ENCODE measurements at regions not wholly inside any gene's neighbourhood (a gene's known extent, or its start where the extent isn't known, plus 50 kb on each side); places are given as distances from the start of the nearest gene placed in this dataset.

DNA sequence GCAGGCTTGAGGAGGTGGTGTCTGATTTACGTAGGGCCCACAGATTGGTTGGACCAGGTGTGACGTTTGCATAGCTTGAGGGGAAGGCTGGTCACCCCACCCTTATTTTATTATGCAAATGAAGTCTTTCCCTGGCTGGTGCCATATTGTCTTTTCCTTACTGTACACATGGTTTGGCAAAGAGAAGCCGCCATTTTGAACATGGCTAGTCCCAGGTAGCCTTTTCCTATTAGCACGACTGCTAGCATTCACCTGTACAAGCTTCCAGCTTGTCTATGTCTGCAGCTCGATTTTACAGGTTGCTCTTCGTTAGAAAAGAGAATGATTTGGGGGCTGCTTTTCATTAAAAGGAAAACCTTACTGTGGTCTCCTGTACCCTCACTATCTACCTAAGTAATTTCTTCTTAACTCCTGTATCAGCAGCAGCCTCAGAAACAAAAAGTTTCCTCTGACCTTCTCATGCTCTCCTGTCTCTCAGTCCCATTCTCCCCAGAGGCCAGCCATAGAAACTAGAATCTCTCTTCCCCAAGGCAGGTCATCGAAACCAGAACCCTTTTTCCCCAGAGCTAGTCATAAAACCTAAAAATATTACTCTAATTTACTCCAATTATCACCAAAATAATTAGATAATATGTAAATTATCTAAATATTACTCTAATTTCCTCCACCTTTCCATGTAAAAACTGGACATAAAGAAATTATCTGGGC is 151.8 kb downstream of the B3GNT2 start:
- WGBS, result 96% methylated on average over 7 of the region's 7 CpGs
- DNase-seq (ENCODE audit: low spot score), result no peak
- Histone ChIP-seq H3K9ac (ENCODE audit: low read depth in 1 of 2, low read length in 2 of 2) (no peak overlapping the region), H3K4me1 (ENCODE audit: control insufficient read depth in 4 of 4, insufficient read depth in 4 of 4, low read length in 3 of 4) (peaks cover 0 to 7% (median 5%) of the 10 kb centered on the region in 4 donors), H3K4me3 (ENCODE audit: low read depth in 1 of 3, low read length in 3 of 3) (no peak overlapping the region), H3K27me3 (ENCODE audit: control insufficient read depth in 4 of 4, insufficient read depth in 4 of 4, low read length in 3 of 4) (no peaks in the 10 kb centered on the region), H3K27ac (ENCODE audit: low read depth in 1 of 2, low read length in 2 of 2) (no peak overlapping the region), H3K9me3 (ENCODE audit: control insufficient read depth in 4 of 4, low read length in 3 of 4) (no peaks in the 10 kb centered on the region), H3K36me3 (ENCODE audit: control insufficient read depth in 4 of 4, insufficient read depth in 3 of 4, low read depth in 1 of 4, low read length in 3 of 4) (no peaks in the 10 kb centered on the region)
- TF ChIP-seq HNF4G (IDR thresholded peaks at IDR 0.05) (no peak), REST (IDR thresholded peaks at IDR 0.05) (no peak), RAD21 (IDR thresholded peaks at IDR 0.05) (no peak), EGR1 (IDR thresholded peaks at IDR 0.05; ENCODE audit: low read depth in 2 of 2) (no peak)
- TF ChIP-seq, protein P1, sequence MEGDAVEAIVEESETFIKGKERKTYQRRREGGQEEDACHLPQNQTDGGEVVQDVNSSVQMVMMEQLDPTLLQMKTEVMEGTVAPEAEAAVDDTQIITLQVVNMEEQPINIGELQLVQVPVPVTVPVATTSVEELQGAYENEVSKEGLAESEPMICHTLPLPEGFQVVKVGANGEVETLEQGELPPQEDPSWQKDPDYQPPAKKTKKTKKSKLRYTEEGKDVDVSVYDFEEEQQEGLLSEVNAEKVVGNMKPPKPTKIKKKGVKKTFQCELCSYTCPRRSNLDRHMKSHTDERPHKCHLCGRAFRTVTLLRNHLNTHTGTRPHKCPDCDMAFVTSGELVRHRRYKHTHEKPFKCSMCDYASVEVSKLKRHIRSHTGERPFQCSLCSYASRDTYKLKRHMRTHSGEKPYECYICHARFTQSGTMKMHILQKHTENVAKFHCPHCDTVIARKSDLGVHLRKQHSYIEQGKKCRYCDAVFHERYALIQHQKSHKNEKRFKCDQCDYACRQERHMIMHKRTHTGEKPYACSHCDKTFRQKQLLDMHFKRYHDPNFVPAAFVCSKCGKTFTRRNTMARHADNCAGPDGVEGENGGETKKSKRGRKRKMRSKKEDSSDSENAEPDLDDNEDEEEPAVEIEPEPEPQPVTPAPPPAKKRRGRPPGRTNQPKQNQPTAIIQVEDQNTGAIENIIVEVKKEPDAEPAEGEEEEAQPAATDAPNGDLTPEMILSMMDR (IDR thresholded peaks at IDR 0.05; ENCODE audit: low read depth, low read length, missing input control), result no peak

DNA sequence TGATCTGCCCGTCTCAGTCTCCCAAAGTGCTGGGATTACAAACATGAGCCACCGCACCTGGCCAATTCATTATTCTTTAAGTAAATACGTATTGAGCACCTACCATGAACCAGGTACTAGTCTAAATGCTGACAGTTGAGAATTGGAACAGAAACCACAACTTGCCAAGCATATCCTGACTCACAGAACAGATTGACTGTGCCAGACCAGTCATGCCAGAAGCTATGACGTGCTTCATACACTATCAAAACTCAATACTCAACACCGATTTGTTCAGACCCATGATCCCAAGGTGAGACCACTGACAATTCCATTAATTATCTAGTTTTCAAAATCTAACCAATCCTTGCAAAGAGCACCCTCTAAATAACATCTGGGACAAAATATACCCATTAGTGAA is 148.6 kb downstream of the B3GNT2 start:
- H3K27me3 ChIP-seq (ENCODE audit: control insufficient read depth in 4 of 4, insufficient read depth in 4 of 4, low read length in 3 of 4), result no peaks in the 10 kb centered on the region
- H3K9me3 ChIP-seq (ENCODE audit: control insufficient read depth in 4 of 4, low read length in 3 of 4), result no peaks in the 10 kb centered on the region
- peaks cover 0 to 8% (median 5%) of the 10 kb centered on the region in 4 donors for H3K4me1 ChIP-seq (ENCODE audit: control insufficient read depth in 4 of 4, insufficient read depth in 4 of 4, low read length in 3 of 4)
- H3K27ac ChIP-seq (ENCODE audit: low read depth in 1 of 2, low read length in 2 of 2), result no peak overlapping the region
- no peak for TF ChIP-seq RAD21 (IDR thresholded peaks at IDR 0.05)
- TF ChIP-seq HNF4A (conservative IDR thresholded peaks at IDR 0.05), result no peak
- TF ChIP-seq TAF1 (conservative IDR thresholded peaks at IDR 0.05), result no peak
- TF ChIP-seq FOXA1 (IDR thresholded peaks at IDR 0.05), result no peak
- no peak for TF ChIP-seq SP1 (IDR thresholded peaks at IDR 0.05)
- TF ChIP-seq, protein P2, sequence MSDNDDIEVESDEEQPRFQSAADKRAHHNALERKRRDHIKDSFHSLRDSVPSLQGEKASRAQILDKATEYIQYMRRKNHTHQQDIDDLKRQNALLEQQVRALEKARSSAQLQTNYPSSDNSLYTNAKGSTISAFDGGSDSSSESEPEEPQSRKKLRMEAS (IDR thresholded peaks at IDR 0.05), result no peak
- TF ChIP-seq EGR1 (IDR thresholded peaks at IDR 0.05; ENCODE audit: low read depth in 2 of 2), result no peak
- TF ChIP-seq JUND (IDR thresholded peaks at IDR 0.05), result no peak
- TF ChIP-seq, protein P3, sequence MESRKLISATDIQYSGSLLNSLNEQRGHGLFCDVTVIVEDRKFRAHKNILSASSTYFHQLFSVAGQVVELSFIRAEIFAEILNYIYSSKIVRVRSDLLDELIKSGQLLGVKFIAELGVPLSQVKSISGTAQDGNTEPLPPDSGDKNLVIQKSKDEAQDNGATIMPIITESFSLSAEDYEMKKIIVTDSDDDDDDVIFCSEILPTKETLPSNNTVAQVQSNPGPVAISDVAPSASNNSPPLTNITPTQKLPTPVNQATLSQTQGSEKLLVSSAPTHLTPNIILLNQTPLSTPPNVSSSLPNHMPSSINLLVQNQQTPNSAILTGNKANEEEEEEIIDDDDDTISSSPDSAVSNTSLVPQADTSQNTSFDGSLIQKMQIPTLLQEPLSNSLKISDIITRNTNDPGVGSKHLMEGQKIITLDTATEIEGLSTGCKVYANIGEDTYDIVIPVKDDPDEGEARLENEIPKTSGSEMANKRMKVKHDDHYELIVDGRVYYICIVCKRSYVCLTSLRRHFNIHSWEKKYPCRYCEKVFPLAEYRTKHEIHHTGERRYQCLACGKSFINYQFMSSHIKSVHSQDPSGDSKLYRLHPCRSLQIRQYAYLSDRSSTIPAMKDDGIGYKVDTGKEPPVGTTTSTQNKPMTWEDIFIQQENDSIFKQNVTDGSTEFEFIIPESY (IDR thresholded peaks at IDR 0.05), result no peak
- TF ChIP-seq, protein P4, sequence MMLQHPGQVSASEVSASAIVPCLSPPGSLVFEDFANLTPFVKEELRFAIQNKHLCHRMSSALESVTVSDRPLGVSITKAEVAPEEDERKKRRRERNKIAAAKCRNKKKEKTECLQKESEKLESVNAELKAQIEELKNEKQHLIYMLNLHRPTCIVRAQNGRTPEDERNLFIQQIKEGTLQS (IDR thresholded peaks at IDR 0.05), result no peak
- TF ChIP-seq HNF4G (IDR thresholded peaks at IDR 0.05), result no peak
- no peak for TF ChIP-seq GABPA (IDR thresholded peaks at IDR 0.05 in 1 of 2, conservative IDR thresholded peaks at IDR 0.05 in 1 of 2)
- TF ChIP-seq, protein P1 (IDR thresholded peaks at IDR 0.05; ENCODE audit: low read depth, low read length, missing input control), result no peak
- TF ChIP-seq YY1 (IDR thresholded peaks at IDR 0.05), result no peak
- TF ChIP-seq NR2F2 (IDR thresholded peaks at IDR 0.05), result no peak
- TF ChIP-seq REST (IDR thresholded peaks at IDR 0.05), result no peak
- H3K9ac ChIP-seq (ENCODE audit: low read depth in 1 of 2, low read length in 2 of 2), result no peak overlapping the region
- H3K4me3 ChIP-seq (ENCODE audit: low read depth in 1 of 3, low read length in 3 of 3), result no peak overlapping the region
- WGBS, result 88% methylated on average over 5 of the region's 5 CpGs
- H3K36me3 ChIP-seq (ENCODE audit: control insufficient read depth in 4 of 4, insufficient read depth in 3 of 4, low read depth in 1 of 4, low read length in 3 of 4), result no peaks in the 10 kb centered on the region
- DNase-seq (ENCODE audit: low spot score), result no peak

Measured in liver (tissue), 8 donors.